HCT116 (cell line): ENCODE measurements at regions not wholly inside any gene's neighbourhood (a gene's known extent, or its start where the extent isn't known, plus 50 kb on each side); places are given as distances from the start of the nearest gene placed in this dataset.

Source experiments
- ATAC-seq: fragments of 200-7000 bp; cut with Tn5 transposase; 2 replicates; pipeline ENCODE4 v1.9.1; 2020; ENCODE audit warnings: mild to moderate bottlenecking, moderate library complexity
- BruUV-seq: library from RNA; stranded (reverse); fragments of 400-500 nt; replicated peaks from 2 replicates; lab custom pipeline; 2021; lab: Mats Ljungman, UMichigan
- CTCF ChIA-PET: fragments of 300-600 bp; sonication (Branson Sonifier 250); formaldehyde crosslinking; loops from one replicate; lab custom pipeline; 2021; ENCODE audit warnings: antibody characterized with exemption; lab: Charles Lee
- POLR2A ChIA-PET: fragments of 300-600, 350-600 bp; sonication (Branson Sonifier 250); formaldehyde crosslinking; loops from one replicate; lab custom pipeline; 2021; ENCODE audit warnings: antibody characterized with exemption; lab: Charles Lee
- RAD21 ChIA-PET, 2 experiments: fragments of 300-600 bp; sonication (Branson Sonifier 250); formaldehyde crosslinking; loops; one replicate each; lab custom pipeline; 2023; ENCODE audit warnings: low total read pairs in 2 of 2; ENCODE audit not compliant: uncharacterized antibody in 2 of 2, unreplicated experiment in 2 of 2, low non-redundant PET in 1 of 2; lab: Charles Lee
- DNase-seq: peaks from one replicate; pipeline ENCODE4 v3.0.0-alpha.2; 2010; ENCODE audit warnings: low read depth, low spot score
- H2AFZ ChIP-seq: fragments of 200-600 bp; shearing (Covaris generic), sonication (generic); 2 replicates; pipeline ENCODE4 v1.6.1; 2017; ENCODE audit warnings: low read depth, mixed run types, mixed read lengths, antibody characterized with exemption, low read length; ENCODE audit not compliant: poor library complexity, severe bottlenecking
- H3K27ac ChIP-seq: 2 replicates; pipeline ENCODE4 v1.5.1; 2012; ENCODE audit warnings: low read depth, low read length
- H3K27me3 ChIP-seq: fragments of 200-600 bp; sonication (generic); 2 replicates; pipeline ENCODE4 v1.6.1; 2016; ENCODE audit warnings: mixed run types, low read length, mixed read lengths; ENCODE audit not compliant: insufficient read depth
- H3K36me3 ChIP-seq, 2 experiments: fragments of 200-500 bp in 1 of 2; fragments of 200-600 bp in 1 of 2; sonication (Bioruptor generic) in 1 of 2; sonication (generic) in 1 of 2; 2 replicates each; pipeline versions ENCODE4 v1.5.1 to v1.6.1; 2014 to 2016; ENCODE audit warnings: low read length in 2 of 2, inconsistent platforms in 1 of 2, mixed read lengths in 1 of 2, mixed run types in 1 of 2; ENCODE audit not compliant: insufficient read depth in 2 of 2, control insufficient read depth in 1 of 2
- H3K4me1 ChIP-seq, 2 experiments: fragments of 200-600 bp in 1 of 2; sonication (generic) in 1 of 2; 2 replicates each; pipeline versions ENCODE4 v1.5.1 to v1.6.1; 2012 to 2017; ENCODE audit warnings: low read length in 2 of 2, inconsistent platforms in 1 of 2, mild to moderate bottlenecking in 1 of 2, mixed read lengths in 1 of 2, mixed run types in 1 of 2, moderate library complexity in 1 of 2; ENCODE audit not compliant: insufficient read depth in 2 of 2, control insufficient read depth in 1 of 2
- H3K4me2 ChIP-seq: fragments of 200-600 bp; sonication (generic); 2 replicates; pipeline ENCODE4 v1.6.1; 2017; ENCODE audit warnings: mixed run types, low read length, mixed read lengths
- H3K4me3 ChIP-seq, 2 experiments: fragments of 200-600 bp in 1 of 2; sonication (generic) in 1 of 2; replicated peaks in 1 of 2; 2 replicates each; pipeline ENCODE4 v1.5.1; 2011 to 2016; ENCODE audit warnings: low read length in 2 of 2, control low read depth in 1 of 2, low read depth in 1 of 2, mild to moderate bottlenecking in 1 of 2, mixed read lengths in 1 of 2, mixed run types in 1 of 2
- H3K79me2 ChIP-seq: fragments of 200-600 bp; sonication (generic); 2 replicates; pipeline ENCODE4 v1.6.1; 2017; ENCODE audit warnings: mild to moderate bottlenecking, mixed run types, low read length, moderate library complexity, mixed read lengths; ENCODE audit not compliant: insufficient read depth
- H3K9ac ChIP-seq: fragments of 200-600 bp; sonication (generic); 2 replicates; pipeline ENCODE4 v1.6.1; 2016; ENCODE audit warnings: low read length, mixed read lengths
- H3K9me2 ChIP-seq: fragments of 200-600 bp; sonication (generic), shearing (Covaris generic); 2 replicates; pipeline ENCODE4 v1.6.1; 2017; ENCODE audit warnings: mixed run types, mild to moderate bottlenecking, moderate library complexity; ENCODE audit not compliant: insufficient read depth
- H3K9me3 ChIP-seq, 2 experiments: fragments of 200-500 bp in 1 of 2; fragments of 200-600 bp in 1 of 2; sonication (Bioruptor generic) in 1 of 2; sonication (generic) in 1 of 2; 2 replicates each; pipeline ENCODE4 v1.6.1; 2014 to 2017; ENCODE audit warnings: low read length in 2 of 2, mixed read lengths in 2 of 2, inconsistent platforms in 1 of 2, low read depth in 1 of 2, mild to moderate bottlenecking in 1 of 2, mixed run types in 1 of 2, moderate library complexity in 1 of 2; ENCODE audit not compliant: control insufficient read depth in 1 of 2, insufficient read depth in 1 of 2
- H4K20me1 ChIP-seq: fragments of 200-600 bp; sonication (generic), shearing (Covaris generic); 2 replicates; pipeline ENCODE4 v1.6.1; 2017; ENCODE audit warnings: mixed run types, mild to moderate bottlenecking, moderate library complexity; ENCODE audit not compliant: insufficient read depth
- intact Hi-C: fragments of 100-400 bp; cut with micrococcal nuclease; formaldehyde crosslinking; loops from 2 replicates; pipeline ENCODE4 v1.10.0; 2022
- TF ChIP-seq, protein P1 (sequence below): IDR thresholded peaks from 2 replicates; pipeline ENCODE4 v1.6.1; 2011; ENCODE audit warnings: mild to moderate bottlenecking, low read length, moderate library complexity; ENCODE audit not compliant: insufficient replicate concordance; ENCODE audit errors: extremely low read depth
- TF ChIP-seq, protein P2 (sequence below): IDR thresholded peaks from 2 replicates; pipeline ENCODE4 v1.6.1; 2012; ENCODE audit warnings: low read depth

DNA sequence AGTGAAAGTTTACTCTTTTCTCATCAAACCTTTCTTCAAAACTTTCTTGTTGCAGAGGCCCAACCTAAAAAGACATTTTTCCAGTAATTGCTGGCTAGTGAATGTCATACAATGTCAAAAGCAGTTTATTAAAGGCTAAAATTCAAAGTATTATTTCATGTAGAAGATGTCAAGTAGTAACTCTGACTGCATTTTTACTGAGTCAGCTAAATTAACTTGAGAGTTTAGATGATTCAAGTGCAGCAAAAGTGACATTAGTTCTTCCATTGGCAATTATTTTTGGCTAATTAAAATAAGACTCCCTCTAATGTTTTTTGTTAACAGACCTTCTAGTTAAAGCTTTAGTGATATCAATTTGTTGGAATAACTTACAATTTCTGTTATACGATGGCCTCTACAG is 1438.5 kb downstream of the GRIK2 start:
- CTCF ChIA-PET, result no interaction called here
- H4K20me1 ChIP-seq, result no peaks in the 10 kb centered on the region
- no peaks in the 10 kb centered on the region for H3K4me1 ChIP-seq
- no peak overlapping the region for H2AFZ ChIP-seq
- H3K36me3 ChIP-seq, result no peaks in the 10 kb centered on the region
- H3K27me3 ChIP-seq, result no peaks in the 10 kb centered on the region
- no TSS peak for BruUV-seq
- DNase-seq (no peak), ATAC-seq (no peak)
- H3K79me2 ChIP-seq, result no peaks in the 10 kb centered on the region
- H3K27ac ChIP-seq, result no peak overlapping the region
- POLR2A ChIA-PET, result no interaction called here
- RAD21 ChIA-PET, result no interaction called here
- no peak overlapping the region for H3K9ac ChIP-seq
- H3K9me3 ChIP-seq, result no peaks in the 10 kb centered on the region
- no peak overlapping the region for H3K4me2 ChIP-seq
- TF ChIP-seq, protein P1, sequence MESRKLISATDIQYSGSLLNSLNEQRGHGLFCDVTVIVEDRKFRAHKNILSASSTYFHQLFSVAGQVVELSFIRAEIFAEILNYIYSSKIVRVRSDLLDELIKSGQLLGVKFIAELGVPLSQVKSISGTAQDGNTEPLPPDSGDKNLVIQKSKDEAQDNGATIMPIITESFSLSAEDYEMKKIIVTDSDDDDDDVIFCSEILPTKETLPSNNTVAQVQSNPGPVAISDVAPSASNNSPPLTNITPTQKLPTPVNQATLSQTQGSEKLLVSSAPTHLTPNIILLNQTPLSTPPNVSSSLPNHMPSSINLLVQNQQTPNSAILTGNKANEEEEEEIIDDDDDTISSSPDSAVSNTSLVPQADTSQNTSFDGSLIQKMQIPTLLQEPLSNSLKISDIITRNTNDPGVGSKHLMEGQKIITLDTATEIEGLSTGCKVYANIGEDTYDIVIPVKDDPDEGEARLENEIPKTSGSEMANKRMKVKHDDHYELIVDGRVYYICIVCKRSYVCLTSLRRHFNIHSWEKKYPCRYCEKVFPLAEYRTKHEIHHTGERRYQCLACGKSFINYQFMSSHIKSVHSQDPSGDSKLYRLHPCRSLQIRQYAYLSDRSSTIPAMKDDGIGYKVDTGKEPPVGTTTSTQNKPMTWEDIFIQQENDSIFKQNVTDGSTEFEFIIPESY, result no peak
- TF ChIP-seq, all 23 proteins: peak for 0
- intact Hi-C loops, result no loop called here
- no peaks in the 10 kb centered on the region for H3K9me2 ChIP-seq
- H3K4me3 ChIP-seq, result no peak overlapping the region

DNA sequence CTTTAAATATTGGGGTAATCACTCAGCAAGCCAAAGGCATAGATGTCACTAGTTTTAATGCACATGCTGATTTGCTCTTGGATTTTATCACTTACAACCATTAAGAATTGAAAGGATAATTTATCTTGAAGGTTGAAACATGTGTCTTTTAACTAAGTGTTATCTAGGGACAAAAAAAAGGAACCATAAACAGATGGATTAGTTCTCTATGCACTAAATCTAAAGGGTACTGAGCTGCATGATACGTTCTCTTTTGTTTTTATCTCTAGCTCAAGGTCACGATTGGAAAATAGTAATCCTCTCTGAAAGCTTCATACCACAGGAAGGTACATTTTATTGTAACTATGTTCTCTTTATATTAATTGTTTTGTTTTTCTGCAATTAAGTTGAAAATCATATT is 1426.6 kb downstream of the GRIK2 start:
- Histone ChIP-seq H3K9ac (no peak overlapping the region), H2AFZ (no peak overlapping the region), H3K4me3 (no peak overlapping the region), H3K79me2 (no peaks in the 10 kb centered on the region), H3K4me1 (no peaks in the 10 kb centered on the region), H3K27me3 (no peaks in the 10 kb centered on the region), H3K27ac (no peak overlapping the region), H4K20me1 (no peaks in the 10 kb centered on the region), H3K9me2 (no peaks in the 10 kb centered on the region), H3K9me3 (no peaks in the 10 kb centered on the region), H3K4me2 (no peak overlapping the region), H3K36me3 (no peaks in the 10 kb centered on the region)
- no TSS peak for BruUV-seq
- ATAC-seq (no peak), DNase-seq (no peak)
- intact Hi-C loops, result no loop called here
- CTCF ChIA-PET, result no interaction called here
- POLR2A ChIA-PET, result no interaction called here
- TF ChIP-seq, protein P2, sequence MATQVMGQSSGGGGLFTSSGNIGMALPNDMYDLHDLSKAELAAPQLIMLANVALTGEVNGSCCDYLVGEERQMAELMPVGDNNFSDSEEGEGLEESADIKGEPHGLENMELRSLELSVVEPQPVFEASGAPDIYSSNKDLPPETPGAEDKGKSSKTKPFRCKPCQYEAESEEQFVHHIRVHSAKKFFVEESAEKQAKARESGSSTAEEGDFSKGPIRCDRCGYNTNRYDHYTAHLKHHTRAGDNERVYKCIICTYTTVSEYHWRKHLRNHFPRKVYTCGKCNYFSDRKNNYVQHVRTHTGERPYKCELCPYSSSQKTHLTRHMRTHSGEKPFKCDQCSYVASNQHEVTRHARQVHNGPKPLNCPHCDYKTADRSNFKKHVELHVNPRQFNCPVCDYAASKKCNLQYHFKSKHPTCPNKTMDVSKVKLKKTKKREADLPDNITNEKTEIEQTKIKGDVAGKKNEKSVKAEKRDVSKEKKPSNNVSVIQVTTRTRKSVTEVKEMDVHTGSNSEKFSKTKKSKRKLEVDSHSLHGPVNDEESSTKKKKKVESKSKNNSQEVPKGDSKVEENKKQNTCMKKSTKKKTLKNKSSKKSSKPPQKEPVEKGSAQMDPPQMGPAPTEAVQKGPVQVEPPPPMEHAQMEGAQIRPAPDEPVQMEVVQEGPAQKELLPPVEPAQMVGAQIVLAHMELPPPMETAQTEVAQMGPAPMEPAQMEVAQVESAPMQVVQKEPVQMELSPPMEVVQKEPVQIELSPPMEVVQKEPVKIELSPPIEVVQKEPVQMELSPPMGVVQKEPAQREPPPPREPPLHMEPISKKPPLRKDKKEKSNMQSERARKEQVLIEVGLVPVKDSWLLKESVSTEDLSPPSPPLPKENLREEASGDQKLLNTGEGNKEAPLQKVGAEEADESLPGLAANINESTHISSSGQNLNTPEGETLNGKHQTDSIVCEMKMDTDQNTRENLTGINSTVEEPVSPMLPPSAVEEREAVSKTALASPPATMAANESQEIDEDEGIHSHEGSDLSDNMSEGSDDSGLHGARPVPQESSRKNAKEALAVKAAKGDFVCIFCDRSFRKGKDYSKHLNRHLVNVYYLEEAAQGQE, result no peak
- RAD21 ChIA-PET, result no interaction called here
